Astrocyte of the spinal cord (primary cell): ENCODE measurements at regions not wholly inside any gene's neighbourhood (a gene's known extent, or its start where the extent isn't known, plus 50 kb on each side); places are given as distances from the start of the nearest gene placed in this dataset.

Source experiments
- DNase-seq: peaks from one replicate; pipeline ENCODE4 v3.0.0; 2011; ENCODE audit warnings: low read depth, low spot score
- H3K4me3 ChIP-seq: 2 replicates; pipeline ENCODE4 v1.5.1; 2011; ENCODE audit warnings: low read depth, mild to moderate bottlenecking, low read length, moderate library complexity
- in situ Hi-C: cut with HindIII; loops from 2 replicates; pipeline ENCODE4 v1.10.0; 2017; ENCODE audit warnings: low sequenced_read_pairs
- TF ChIP-seq, protein P1 (sequence below): IDR thresholded peaks from 2 replicates; pipeline ENCODE4 v1.5.1; 2012; ENCODE audit warnings: low read depth, mild to moderate bottlenecking, low read length, inconsistent platforms

DNA sequence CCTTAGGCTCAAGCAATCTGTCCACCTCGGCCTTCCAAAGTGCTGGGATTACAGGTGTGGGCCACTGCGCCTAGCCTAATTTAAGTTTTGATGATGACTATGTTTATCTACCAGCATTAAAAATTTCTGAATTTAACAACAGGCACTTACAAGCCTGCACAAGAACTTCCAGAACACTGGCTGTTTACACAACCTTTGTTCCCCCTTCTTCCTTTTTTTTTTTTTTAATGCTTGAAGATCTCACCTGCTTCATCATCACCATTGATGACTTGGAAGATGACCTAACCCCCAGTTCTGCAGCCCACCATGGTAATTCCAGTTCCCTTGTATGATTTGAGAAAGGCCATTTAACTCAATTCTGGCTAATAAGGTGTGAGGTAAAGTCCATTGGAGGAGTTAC is 70.4 kb downstream of the GJD2 start:
- in situ Hi-C loops: no loop called here
- no peak for DNase-seq
- TF ChIP-seq, protein P1, sequence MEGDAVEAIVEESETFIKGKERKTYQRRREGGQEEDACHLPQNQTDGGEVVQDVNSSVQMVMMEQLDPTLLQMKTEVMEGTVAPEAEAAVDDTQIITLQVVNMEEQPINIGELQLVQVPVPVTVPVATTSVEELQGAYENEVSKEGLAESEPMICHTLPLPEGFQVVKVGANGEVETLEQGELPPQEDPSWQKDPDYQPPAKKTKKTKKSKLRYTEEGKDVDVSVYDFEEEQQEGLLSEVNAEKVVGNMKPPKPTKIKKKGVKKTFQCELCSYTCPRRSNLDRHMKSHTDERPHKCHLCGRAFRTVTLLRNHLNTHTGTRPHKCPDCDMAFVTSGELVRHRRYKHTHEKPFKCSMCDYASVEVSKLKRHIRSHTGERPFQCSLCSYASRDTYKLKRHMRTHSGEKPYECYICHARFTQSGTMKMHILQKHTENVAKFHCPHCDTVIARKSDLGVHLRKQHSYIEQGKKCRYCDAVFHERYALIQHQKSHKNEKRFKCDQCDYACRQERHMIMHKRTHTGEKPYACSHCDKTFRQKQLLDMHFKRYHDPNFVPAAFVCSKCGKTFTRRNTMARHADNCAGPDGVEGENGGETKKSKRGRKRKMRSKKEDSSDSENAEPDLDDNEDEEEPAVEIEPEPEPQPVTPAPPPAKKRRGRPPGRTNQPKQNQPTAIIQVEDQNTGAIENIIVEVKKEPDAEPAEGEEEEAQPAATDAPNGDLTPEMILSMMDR: no peak
- no peak overlapping the region for H3K4me3 ChIP-seq

DNA sequence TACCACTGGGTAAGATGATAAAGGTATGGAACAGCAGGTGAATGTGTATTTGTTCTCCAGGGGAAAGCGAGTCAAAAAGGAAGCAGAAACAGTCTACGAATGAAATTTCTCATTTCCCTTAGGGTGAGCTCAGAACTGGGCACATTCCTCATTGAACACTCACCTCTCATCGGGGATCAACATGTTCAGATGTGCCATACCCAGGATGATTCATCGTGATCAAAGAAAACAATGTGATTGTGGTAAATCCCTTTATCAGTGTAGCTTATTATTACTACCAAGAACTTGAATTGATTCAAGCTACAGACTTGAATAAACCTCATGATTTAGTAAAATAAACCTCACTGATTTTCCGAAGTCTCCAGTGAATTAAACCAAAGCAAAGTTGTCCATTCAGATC is 72.1 kb downstream of the GJD2 start:
- DNase-seq: peak; percentile 48
- in situ Hi-C loops: no loop called here
- H3K4me3 ChIP-seq: no peak overlapping the region
- TF ChIP-seq, protein P1: no peak

DNA sequence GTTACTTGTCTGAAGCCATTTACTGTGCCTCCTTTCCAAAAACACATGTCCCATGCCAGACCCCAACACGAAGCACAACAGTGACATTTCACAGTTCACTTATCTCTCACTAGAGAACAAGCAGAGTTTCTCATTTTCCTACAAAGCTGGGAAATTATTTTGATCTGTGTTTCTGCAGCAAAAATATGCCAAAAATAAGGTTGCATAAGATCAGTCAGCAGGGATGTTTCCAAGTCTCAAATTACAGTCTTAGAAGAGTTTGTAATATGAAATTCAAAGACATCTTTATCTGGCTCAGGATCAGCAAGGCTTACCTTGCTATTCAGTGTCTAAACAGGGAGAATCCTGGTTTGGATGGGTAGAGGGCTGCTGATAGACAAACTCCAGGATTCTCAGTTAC is 75.5 kb downstream of the GJD2 start:
- in situ Hi-C loops: no loop called here
- H3K4me3 ChIP-seq: no peak overlapping the region
- TF ChIP-seq, protein P1: no peak
- DNase-seq: no peak

DNA sequence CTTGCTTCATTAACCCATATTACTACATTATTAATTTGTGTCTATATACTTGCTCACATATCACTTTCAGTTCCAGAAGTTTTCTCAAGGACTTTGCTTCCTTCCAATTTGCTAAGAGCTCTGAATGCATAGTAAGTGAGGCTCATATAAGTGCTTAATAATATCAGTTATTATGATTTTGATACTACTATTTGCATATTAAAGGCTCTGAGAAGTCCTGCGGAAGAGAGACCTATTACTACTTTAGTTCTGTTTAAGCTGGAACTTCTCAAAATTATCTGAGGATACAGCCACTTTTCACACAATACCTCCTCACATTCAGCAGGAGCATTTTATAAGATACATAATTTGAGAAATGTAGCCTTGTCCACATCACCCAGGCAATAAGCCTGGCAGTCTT is 81.6 kb downstream of the GJD2 start:
- in situ Hi-C loops: no loop called here
- TF ChIP-seq, protein P1: no peak

DNA sequence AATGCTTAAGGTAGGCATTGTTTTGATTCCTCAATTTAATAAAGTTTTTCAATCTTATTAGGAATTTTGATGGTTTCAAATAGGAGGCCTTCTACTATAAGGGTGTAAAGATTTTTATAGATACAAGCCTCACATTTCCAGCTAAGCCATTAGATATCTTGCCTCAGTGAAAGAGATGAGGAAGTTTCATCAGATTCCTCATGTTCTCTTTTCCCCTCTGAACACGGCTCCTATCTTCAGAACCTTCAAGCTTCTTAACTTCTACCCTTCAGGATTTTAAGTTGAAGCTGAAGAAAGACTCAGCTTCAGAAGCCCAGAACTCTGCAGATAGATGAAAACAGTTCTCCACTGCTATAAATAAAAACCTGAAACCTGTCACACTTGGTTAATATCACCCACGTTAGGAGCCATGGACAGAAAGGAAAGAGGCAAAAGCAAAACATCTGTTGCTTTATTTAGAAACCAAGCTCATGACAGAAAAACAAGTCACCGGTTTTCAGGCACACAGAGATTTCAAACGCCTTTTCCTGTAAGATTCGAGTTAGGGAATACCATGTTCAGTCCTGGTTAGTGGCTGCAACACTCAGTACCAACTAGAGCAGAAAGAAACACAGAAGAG is 82.2 kb upstream of the GOLGA8B start:
- TF ChIP-seq, protein P1: no peak
- in situ Hi-C loops: no loop called here
- no peak overlapping the region for H3K4me3 ChIP-seq
- no peak for DNase-seq

More for the DNA sequence above, 81.6 kb downstream of the GJD2 start:
- no peak for DNase-seq
- H3K4me3 ChIP-seq: no peak overlapping the region

DNA sequence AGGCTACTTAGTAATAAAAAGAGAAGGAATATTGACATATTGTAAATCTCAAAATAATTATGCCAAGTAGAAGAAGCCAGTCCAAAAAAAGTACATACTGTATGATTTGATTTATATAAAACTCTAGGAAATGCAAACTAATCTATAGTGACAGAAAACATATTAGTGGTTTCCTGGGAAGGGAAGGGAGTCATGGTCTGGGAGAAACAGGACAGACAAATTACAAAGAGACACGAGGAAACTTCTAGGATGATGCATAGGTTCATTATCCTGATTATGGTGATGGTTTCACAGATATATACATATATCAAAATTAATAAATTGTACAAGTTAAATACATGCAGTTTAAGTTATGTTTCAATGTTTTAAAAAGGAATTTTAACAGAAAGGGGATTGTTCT is 81.0 kb upstream of the GOLGA8B start:
- TF ChIP-seq, protein P1: no peak
- DNase-seq: no peak
- in situ Hi-C loops: no loop called here
- H3K4me3 ChIP-seq: no peak overlapping the region
